Spleen (tissue), 11 donors: ENCODE measurements at regions not wholly inside any gene's neighbourhood (a gene's known extent, or its start where the extent isn't known, plus 50 kb on each side); places are given as distances from the start of the nearest gene placed in this dataset.

Experiments
- DNase-seq: peaks from one replicate; pipeline ENCODE4 v3.0.0-alpha.2; 2020
- H3K27ac ChIP-seq, 8 donors: fragments of 200-600 bp; sonication (generic) in 7 of 8; 1 replicate in 4 of 8; 2 replicates in 4 of 8; pipeline versions ENCODE4 v1.5.0 to v1.8.0; 2016 to 2021; ENCODE audit warnings: inconsistent platforms in 4 of 8, mild to moderate bottlenecking in 4 of 8, moderate library complexity in 1 of 8
- H3K27me3 ChIP-seq, 7 donors: fragments of 200-600 bp; sonication (generic) in 6 of 7; replicated peaks in 1 of 7; 1 replicate in 4 of 7; 2 replicates in 3 of 7; pipeline versions ENCODE4 v1.5.0 to v1.8.0; 2016 to 2021; ENCODE audit warnings: inconsistent platforms in 3 of 7, mild to moderate bottlenecking in 1 of 7
- H3K36me3 ChIP-seq, 6 donors: fragments of 200-600 bp; sonication (generic) in 5 of 6; 1 replicate in 4 of 6; 2 replicates in 2 of 6; pipeline versions ENCODE4 v1.5.0 to v1.8.0; 2016 to 2021; ENCODE audit warnings: inconsistent platforms in 2 of 6
- H3K4me1 ChIP-seq, 6 donors: fragments of 200-600 bp; sonication (generic) in 5 of 6; 1 replicate in 3 of 6; 2 replicates in 3 of 6; pipeline versions ENCODE4 v1.5.0 to v1.8.0; 2016 to 2021; ENCODE audit warnings: inconsistent platforms in 3 of 6
- H3K4me3 ChIP-seq, 8 donors: fragments of 200-600 bp; sonication (generic) in 7 of 8; 1 replicate in 4 of 8; 2 replicates in 4 of 8; pipeline versions ENCODE4 v1.5.0 to v1.8.0; 2016 to 2021; ENCODE audit warnings: inconsistent platforms in 4 of 8, mild to moderate bottlenecking in 4 of 8, moderate library complexity in 2 of 8
- H3K9me3 ChIP-seq, 8 donors: fragments of 200-600 bp; sonication (generic) in 7 of 8; 1 replicate in 4 of 8; 2 replicates in 4 of 8; pipeline versions ENCODE4 v1.5.0 to v1.8.0; 2016 to 2021; ENCODE audit warnings: inconsistent platforms in 4 of 8
- POLR2A ChIP-seq, 3 donors: fragments of 450-650 bp; IDR thresholded peaks; one replicate each; pipeline ENCODE4 v1.5.1; 2017; ENCODE audit warnings: antibody characterized with exemption in 3 of 3, mild to moderate bottlenecking in 1 of 3
- POLR2AphosphoS5 ChIP-seq, 3 donors: sonication (generic); formaldehyde crosslinking; IDR thresholded peaks; one replicate each; pipeline ENCODE4 v1.5.1; 2017; ENCODE audit warnings: antibody characterized with exemption in 3 of 3
- WGBS, 5 donors: extraction: QIAGEN DNeasy Blood & Tissue Kit in 3 of 5; methylation state at CpG; one replicate each; pipeline versions ENCODE4 v1.1.5 to v1.1.7; 2013 to 2018; 5-methylcytosine and 5-hydroxymethylcytosine counted together
- intact Hi-C: fragments of 100-400 bp; cut with DNase I; formaldehyde crosslinking; loops from one replicate; pipeline ENCODE4 v1.15.0; 2023; ENCODE audit warnings: low total_unique reads
- TF ChIP-seq, protein P1 (sequence below), 11 experiments: fragments of 200-600 bp in 7 of 11; fragments of 450-650 bp in 4 of 11; sonication (generic) in 4 of 11; IDR thresholded peaks in 8 of 11; conservative IDR thresholded peaks in 3 of 11; 1 replicate in 7 of 11; 2 replicates in 4 of 11; pipeline versions ENCODE4 v1.4.0 to v1.8.0; 2016 to 2021; ENCODE audit warnings: antibody characterized with exemption in 11 of 11, inconsistent platforms in 4 of 11, mild to moderate bottlenecking in 1 of 11
- donor health status: healthy with polysubstance abuse.
- donor health status: DM: no; HTN: no; CAD: no; lungs with moderate emphysema.
- donor health status: DM: no; HTN: no; CAD: no.
- donor health status: Bipolar disorder and iron deficiency.
- donor health status: healthy.
- donor health status: DM: no; HTN: no; CAD: no.
- donor health status: DM: yes; HTN: yes; CAD: no.

DNA sequence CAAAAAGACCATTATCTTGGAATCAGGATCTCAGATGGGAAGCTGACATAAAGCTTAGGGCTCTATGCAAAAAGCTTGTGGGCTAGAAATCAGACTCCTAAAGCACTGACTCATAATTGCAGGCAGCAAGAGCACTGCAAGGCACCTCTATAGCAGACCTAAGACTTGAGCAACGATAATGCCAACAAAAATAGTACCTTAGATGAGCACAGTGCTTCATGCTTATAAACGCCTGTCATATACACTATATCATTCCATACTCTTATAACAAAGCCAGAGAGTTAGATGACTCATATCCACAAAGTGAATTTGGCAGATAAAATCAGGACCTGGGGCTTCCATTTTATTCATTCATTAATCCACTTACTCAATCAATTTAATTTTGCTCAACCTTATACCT, 560.8 kb downstream of the MCTP2 start:
- intact Hi-C loops: no loop called here
- H3K36me3 ChIP-seq: no peaks in the 10 kb centered on the region
- H3K4me3 ChIP-seq: no peak overlapping the region
- no peak for TF ChIP-seq POLR2AphosphoS5 (IDR thresholded peaks at IDR 0.05)
- TF ChIP-seq, protein P1, sequence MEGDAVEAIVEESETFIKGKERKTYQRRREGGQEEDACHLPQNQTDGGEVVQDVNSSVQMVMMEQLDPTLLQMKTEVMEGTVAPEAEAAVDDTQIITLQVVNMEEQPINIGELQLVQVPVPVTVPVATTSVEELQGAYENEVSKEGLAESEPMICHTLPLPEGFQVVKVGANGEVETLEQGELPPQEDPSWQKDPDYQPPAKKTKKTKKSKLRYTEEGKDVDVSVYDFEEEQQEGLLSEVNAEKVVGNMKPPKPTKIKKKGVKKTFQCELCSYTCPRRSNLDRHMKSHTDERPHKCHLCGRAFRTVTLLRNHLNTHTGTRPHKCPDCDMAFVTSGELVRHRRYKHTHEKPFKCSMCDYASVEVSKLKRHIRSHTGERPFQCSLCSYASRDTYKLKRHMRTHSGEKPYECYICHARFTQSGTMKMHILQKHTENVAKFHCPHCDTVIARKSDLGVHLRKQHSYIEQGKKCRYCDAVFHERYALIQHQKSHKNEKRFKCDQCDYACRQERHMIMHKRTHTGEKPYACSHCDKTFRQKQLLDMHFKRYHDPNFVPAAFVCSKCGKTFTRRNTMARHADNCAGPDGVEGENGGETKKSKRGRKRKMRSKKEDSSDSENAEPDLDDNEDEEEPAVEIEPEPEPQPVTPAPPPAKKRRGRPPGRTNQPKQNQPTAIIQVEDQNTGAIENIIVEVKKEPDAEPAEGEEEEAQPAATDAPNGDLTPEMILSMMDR (IDR thresholded peaks at IDR 0.05 in 8 of 11, conservative IDR thresholded peaks at IDR 0.05 in 3 of 11): no peak
- TF ChIP-seq POLR2A (IDR thresholded peaks at IDR 0.05): no peak
- H3K27me3 ChIP-seq: no peaks in the 10 kb centered on the region
- no peaks in the 10 kb centered on the region for H3K4me1 ChIP-seq
- DNase-seq: no peak
- 65 to 94% (median 83%) methylated on average over 2 of the region's 2 CpGs for WGBS, 5 donors
- H3K9me3 ChIP-seq: peaks cover 0 to 3% (median under 1%) of the 10 kb centered on the region in 8 donors
- H3K27ac ChIP-seq: no peak overlapping the region

DNA sequence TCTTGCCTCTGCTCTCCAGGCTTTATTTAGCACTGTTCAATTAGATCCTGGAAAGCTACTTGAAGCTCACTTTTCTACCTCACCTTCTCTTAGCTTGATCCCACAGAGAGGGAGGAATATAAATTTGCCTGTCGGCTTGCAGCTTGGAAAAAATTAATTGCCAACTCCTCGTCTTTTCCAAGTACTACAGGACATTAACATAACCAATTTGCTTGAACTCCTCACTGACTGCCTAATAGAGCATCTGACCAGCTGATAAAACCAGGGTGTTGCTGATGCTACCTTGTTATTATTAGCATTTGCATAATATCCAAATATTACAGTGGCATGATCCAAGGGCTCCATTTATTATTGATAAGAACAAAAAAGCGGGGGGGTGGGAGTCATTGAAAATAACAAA, 561.8 kb downstream of the MCTP2 start:
- TF ChIP-seq POLR2AphosphoS5 (IDR thresholded peaks at IDR 0.05): no peak
- TF ChIP-seq, protein P1 (IDR thresholded peaks at IDR 0.05 in 8 of 11, conservative IDR thresholded peaks at IDR 0.05 in 3 of 11): no peak
- TF ChIP-seq POLR2A (IDR thresholded peaks at IDR 0.05): no peak
- no peaks in the 10 kb centered on the region for H3K36me3 ChIP-seq
- intact Hi-C loops: no loop called here
- no peak overlapping the region for H3K4me3 ChIP-seq
- peaks cover 0 to 13% (median 9%) of the 10 kb centered on the region in 8 donors for H3K9me3 ChIP-seq
- no peaks in the 10 kb centered on the region for H3K4me1 ChIP-seq
- WGBS, 5 donors: 85 to 95% (median 90%) methylated on average over 3 of the region's 3 CpGs
- no peaks in the 10 kb centered on the region for H3K27me3 ChIP-seq
- DNase-seq: no peak
- H3K27ac ChIP-seq: no peak overlapping the region

DNA sequence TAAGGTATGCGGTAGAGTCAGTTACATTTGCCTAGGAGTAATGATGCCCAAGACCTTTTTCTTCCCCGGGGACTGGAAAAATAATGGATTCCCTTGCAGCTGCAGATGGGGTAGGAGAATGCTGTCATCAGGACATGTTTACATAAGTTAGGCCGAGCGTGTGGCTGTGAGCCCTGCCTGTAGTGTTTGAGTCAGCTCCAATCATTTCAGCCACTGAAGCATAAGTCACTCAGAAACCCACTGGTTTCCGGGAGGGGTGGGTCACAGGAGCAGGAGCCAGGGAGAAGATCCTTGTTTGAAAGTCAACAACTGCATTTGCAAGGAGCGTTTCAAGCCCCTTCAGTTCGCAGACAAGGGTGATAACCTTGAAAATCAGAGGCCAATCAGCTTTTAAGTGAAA, 562.3 kb downstream of the MCTP2 start:
- no peak for DNase-seq
- no peaks in the 10 kb centered on the region for H3K27me3 ChIP-seq
- H3K27ac ChIP-seq: no peak overlapping the region
- peaks cover 0 to 18% (median 13%) of the 10 kb centered on the region in 8 donors for H3K9me3 ChIP-seq
- no peaks in the 10 kb centered on the region for H3K36me3 ChIP-seq
- no peak for TF ChIP-seq POLR2A (IDR thresholded peaks at IDR 0.05)
- TF ChIP-seq, protein P1 (IDR thresholded peaks at IDR 0.05 in 8 of 11, conservative IDR thresholded peaks at IDR 0.05 in 3 of 11): no peak
- no peak for TF ChIP-seq POLR2AphosphoS5 (IDR thresholded peaks at IDR 0.05)
- H3K4me1 ChIP-seq: no peaks in the 10 kb centered on the region
- no peak overlapping the region for H3K4me3 ChIP-seq
- intact Hi-C loops: no loop called here
- 78 to 90% (median 88%) methylated on average over 7 of the region's 7 CpGs for WGBS, 5 donors

DNA sequence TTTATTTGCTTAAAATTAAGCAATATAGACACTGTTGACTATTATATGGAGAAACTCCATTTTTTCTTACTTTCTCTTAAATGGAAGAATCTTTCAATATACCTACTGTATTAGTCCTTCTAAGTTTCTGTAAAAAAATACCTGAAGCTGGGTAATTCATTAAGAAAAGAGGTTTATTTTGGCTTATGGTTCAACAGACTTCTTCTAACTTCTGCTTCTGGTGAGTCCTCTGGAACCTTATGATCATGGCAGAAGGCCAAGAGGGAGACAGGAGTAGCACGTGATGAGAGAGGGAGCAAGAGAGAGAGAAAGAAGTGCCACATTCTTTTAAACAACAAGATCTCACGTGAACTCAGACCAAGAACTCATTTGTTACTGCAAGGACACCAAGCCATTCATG, 573.3 kb downstream of the MCTP2 start:
- peaks cover 0 to 37% (median 25%) of the 10 kb centered on the region in 8 donors for H3K9me3 ChIP-seq
- H3K4me3 ChIP-seq: no peak overlapping the region
- intact Hi-C loops: no loop called here
- TF ChIP-seq, protein P1 (IDR thresholded peaks at IDR 0.05 in 8 of 11, conservative IDR thresholded peaks at IDR 0.05 in 3 of 11): no peak
- no peak for TF ChIP-seq POLR2A (IDR thresholded peaks at IDR 0.05)
- no peak for TF ChIP-seq POLR2AphosphoS5 (IDR thresholded peaks at IDR 0.05)
- no peaks in the 10 kb centered on the region for H3K4me1 ChIP-seq
- WGBS, 5 donors: 41 to 77% (median 68%) methylated on average over 2 of the region's 2 CpGs
- DNase-seq: no peak
- no peaks in the 10 kb centered on the region for H3K36me3 ChIP-seq
- H3K27ac ChIP-seq: no peak overlapping the region
- no peaks in the 10 kb centered on the region for H3K27me3 ChIP-seq
